ENCODE measurements at regions not wholly inside any gene's neighbourhood (a gene's known extent, or its start where the extent isn't known, plus 50 kb on each side); places are given as distances from the start of the nearest gene placed in this dataset.

GRCh38 chr7:68729371-68729770 lies 868.9 kb upstream of the AUTS2 start:
- Histone ChIP-seq H3K4me1 (peaks cover 0 to 11% (median 4%) of the 10 kb centered on the region in 3 donors), H3K36me3 (no peaks in the 10 kb centered on the region), H3K4me3 (no peak overlapping the region), H3K27ac (no peak overlapping the region), H3K27me3 (no peaks in the 10 kb centered on the region), H3K9me3 (no peaks in the 10 kb centered on the region)
- TF ChIP-seq CTCF (IDR thresholded peaks at IDR 0.05), result no peak
- intact Hi-C loops (cut with DNase I), result no loop called here
- DNase-seq (no peak), FAIRE-seq (no peak), ATAC-seq (no peak)
- WGBS, 2 donors, result 80 to 87% methylated on average over 7 of the region's 7 CpGs

GRCh38 chr7:68730194-68730593 lies 868.1 kb upstream of the AUTS2 start:
- no peak for FAIRE-seq

GRCh38 chr7:68730964-68731363 lies 867.3 kb upstream of the AUTS2 start:
- FAIRE-seq, result no peak
- Histone ChIP-seq H3K27me3 (no peaks in the 10 kb centered on the region), H3K4me3 (no peak overlapping the region), H3K4me1 (peaks cover 0 to 11% (median 4%) of the 10 kb centered on the region in 3 donors), H3K36me3 (no peaks in the 10 kb centered on the region), H3K27ac (peak overlapping the region in 1 of 4 donors; percentile 13), H3K9me3 (no peaks in the 10 kb centered on the region)
- peak in 4 of 6 donors; percentile 62 to 83 (median 67) for DNase-seq
- intact Hi-C loops (cut with DNase I), result loop anchor here in 1 of 3 donors (10.0 kb wide), 1 partner anchor 56 kb away; no protein-coding TSS in a partner anchor
- TF ChIP-seq CTCF (IDR thresholded peaks at IDR 0.05), result no peak
- peak; percentile 84 to 94 (median 92) for ATAC-seq

More at GRCh38 chr7:68730194-68730593, 868.1 kb upstream of the AUTS2 start:
- no peaks in the 10 kb centered on the region for H3K27me3 ChIP-seq
- WGBS, 2 donors, result 48 to 60% methylated on average over 2 of the region's 2 CpGs
- no peaks in the 10 kb centered on the region for H3K36me3 ChIP-seq
- no peak for TF ChIP-seq CTCF (IDR thresholded peaks at IDR 0.05)
- H3K4me1 ChIP-seq, result peaks cover 0 to 11% (median 4%) of the 10 kb centered on the region in 3 donors
- intact Hi-C loops (cut with DNase I), result loop anchor here in 1 of 3 donors (10.0 kb wide), 1 partner anchor 55 kb away; no protein-coding TSS in a partner anchor
- H3K27ac ChIP-seq, result no peak overlapping the region
- no peak overlapping the region for H3K4me3 ChIP-seq
- H3K9me3 ChIP-seq, result no peaks in the 10 kb centered on the region
- peak in 1 of 4 donors; percentile 8 for ATAC-seq
- DNase-seq, result no peak

GRCh38 chr7:68733219-68734153 lies 864.8 kb upstream of the AUTS2 start:
- Histone ChIP-seq H3K27ac (no peak overlapping the region), H3K36me3 (no peaks in the 10 kb centered on the region), H3K9me3 (no peaks in the 10 kb centered on the region), H3K4me1 (peaks cover 0 to 11% (median 4%) of the 10 kb centered on the region in 3 donors), H3K27me3 (no peaks in the 10 kb centered on the region), H3K4me3 (no peak overlapping the region)
- intact Hi-C loops (cut with DNase I), result loop anchor here in 1 of 3 donors (10.0 kb wide), 1 partner anchor 59 kb away; no protein-coding TSS in a partner anchor
- DNase-seq (no peak), FAIRE-seq (no peak), ATAC-seq (peak in 1 of 4 donors; percentile 38)
- no peak for TF ChIP-seq CTCF (IDR thresholded peaks at IDR 0.05)
- WGBS, 2 donors, result 27 to 33% methylated on average over 8 of the region's 8 CpGs

Measured in pancreas (tissue), 10 donors.